ENCODE measurements at regions not wholly inside any gene's neighbourhood (a gene's known extent, or its start where the extent isn't known, plus 50 kb on each side); places are given as distances from the start of the nearest gene placed in this dataset.

DNA sequence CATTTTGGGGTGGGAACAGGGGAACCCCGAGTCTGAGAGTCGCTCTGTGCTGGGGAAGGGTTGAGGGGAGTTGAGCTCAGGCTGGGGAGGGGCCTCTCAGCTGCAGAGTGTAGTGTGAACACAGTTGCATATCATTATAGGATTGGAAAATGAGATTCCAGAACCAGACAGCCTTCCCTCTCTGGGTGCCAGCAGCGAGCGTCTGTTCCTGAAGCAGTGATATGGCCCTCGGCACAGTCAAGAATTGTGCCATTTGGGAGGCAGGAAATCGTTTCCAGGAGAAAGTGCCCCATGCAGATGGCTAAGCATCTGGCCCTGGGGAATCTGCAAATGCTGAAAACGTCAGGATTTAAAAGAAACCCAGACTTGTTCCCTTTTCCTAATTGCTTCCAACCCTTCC is 70.4 kb upstream of the SFSWAP start:
- ATAC-seq (no peak), DNase-seq (no peak)
- H3K36me3 ChIP-seq, result no peaks in the 10 kb centered on the region
- TF ChIP-seq, protein P1, sequence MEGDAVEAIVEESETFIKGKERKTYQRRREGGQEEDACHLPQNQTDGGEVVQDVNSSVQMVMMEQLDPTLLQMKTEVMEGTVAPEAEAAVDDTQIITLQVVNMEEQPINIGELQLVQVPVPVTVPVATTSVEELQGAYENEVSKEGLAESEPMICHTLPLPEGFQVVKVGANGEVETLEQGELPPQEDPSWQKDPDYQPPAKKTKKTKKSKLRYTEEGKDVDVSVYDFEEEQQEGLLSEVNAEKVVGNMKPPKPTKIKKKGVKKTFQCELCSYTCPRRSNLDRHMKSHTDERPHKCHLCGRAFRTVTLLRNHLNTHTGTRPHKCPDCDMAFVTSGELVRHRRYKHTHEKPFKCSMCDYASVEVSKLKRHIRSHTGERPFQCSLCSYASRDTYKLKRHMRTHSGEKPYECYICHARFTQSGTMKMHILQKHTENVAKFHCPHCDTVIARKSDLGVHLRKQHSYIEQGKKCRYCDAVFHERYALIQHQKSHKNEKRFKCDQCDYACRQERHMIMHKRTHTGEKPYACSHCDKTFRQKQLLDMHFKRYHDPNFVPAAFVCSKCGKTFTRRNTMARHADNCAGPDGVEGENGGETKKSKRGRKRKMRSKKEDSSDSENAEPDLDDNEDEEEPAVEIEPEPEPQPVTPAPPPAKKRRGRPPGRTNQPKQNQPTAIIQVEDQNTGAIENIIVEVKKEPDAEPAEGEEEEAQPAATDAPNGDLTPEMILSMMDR (IDR thresholded peaks at IDR 0.05), result no peak
- H3K4me3 ChIP-seq, result no peak overlapping the region
- no peaks in the 10 kb centered on the region for H3K27me3 ChIP-seq
- intact Hi-C loops (cut with DNase I), result no loop called here
- H3K4me1 ChIP-seq, result no peaks in the 10 kb centered on the region
- H3K9me3 ChIP-seq, result no peaks in the 10 kb centered on the region
- H3K27ac ChIP-seq, result no peak overlapping the region

DNA sequence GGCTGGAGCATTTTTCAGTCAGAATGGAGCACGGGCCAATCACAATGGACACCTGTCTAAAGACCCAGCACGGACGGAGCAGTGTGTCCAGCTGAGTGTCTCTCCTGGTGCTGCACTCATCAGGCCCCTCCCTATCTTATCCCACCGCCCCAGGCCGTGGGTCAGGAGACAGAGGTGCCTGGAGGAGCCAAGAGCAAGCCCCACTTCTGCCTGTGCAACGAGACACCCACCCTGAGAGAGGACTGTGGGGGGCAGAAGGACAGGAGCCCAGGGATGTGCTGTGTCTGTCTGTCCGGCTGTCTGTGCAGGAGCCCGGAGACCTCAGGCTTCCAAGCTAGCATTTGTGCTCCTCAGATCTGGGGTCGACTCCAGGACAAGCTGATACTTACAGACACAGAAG is 69.6 kb upstream of the SFSWAP start:
- no peaks in the 10 kb centered on the region for H3K27me3 ChIP-seq
- TF ChIP-seq, protein P1 (IDR thresholded peaks at IDR 0.05), result no peak
- no peaks in the 10 kb centered on the region for H3K36me3 ChIP-seq
- no peaks in the 10 kb centered on the region for H3K4me1 ChIP-seq
- no peak overlapping the region for H3K27ac ChIP-seq
- no peak for DNase-seq
- no peaks in the 10 kb centered on the region for H3K9me3 ChIP-seq
- H3K4me3 ChIP-seq, result no peak overlapping the region
- intact Hi-C loops (cut with DNase I), result no loop called here
- ATAC-seq, result no peak

DNA sequence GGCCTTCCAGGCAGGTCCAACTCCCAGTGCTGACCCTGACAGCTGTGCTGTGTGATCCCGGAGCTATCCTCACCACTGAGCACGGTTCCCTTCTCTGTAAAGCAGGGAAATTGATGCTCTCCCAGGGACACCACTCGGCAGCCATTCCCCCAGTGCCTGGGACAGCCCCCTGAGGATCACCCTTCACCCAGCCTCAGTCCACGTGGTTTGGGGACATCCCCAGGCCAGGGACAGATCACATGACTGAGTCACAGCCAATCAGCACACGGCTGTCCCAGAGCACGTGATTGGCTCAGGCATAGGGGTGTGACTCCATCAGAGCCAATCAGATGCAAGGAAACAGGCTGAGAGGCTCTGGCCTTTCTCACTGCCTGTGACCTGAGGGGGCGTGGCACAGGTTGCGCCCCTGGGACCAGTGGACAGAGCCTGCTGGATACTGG is 68.8 kb upstream of the SFSWAP start:
- no peaks in the 10 kb centered on the region for H3K27me3 ChIP-seq
- no peaks in the 10 kb centered on the region for H3K9me3 ChIP-seq
- intact Hi-C loops (cut with DNase I), result no loop called here
- no peaks in the 10 kb centered on the region for H3K4me1 ChIP-seq
- no peaks in the 10 kb centered on the region for H3K36me3 ChIP-seq
- DNase-seq, result no peak
- no peak overlapping the region for H3K27ac ChIP-seq
- H3K4me3 ChIP-seq, result no peak overlapping the region
- ATAC-seq, result no peak
- TF ChIP-seq, protein P1 (IDR thresholded peaks at IDR 0.05), result no peak

DNA sequence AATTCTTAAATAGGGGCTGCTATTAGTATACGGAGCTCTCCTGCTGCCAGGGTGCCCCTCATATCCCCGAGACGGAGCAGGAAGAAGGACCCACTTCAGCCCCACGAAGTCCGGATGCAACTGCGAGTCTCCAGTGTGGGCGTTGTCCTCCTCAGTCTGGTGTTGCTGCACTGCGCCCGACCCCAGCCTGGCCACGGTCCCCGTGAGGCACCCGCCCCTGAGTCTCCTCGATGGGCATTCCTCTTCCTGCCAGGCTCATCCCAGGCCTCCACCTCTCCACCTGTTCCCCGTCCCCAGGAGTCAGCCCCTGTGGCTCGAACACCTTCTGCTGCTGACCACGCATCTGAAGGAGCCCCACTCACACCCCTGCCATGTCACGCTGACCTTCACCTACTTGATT is 68.1 kb upstream of the SFSWAP start:
- intact Hi-C loops (cut with DNase I), result no loop called here
- TF ChIP-seq, protein P1 (IDR thresholded peaks at IDR 0.05), result no peak
- DNase-seq, result no peak
- Histone ChIP-seq H3K36me3 (no peaks in the 10 kb centered on the region), H3K4me1 (no peaks in the 10 kb centered on the region), H3K27ac (no peak overlapping the region), H3K27me3 (no peaks in the 10 kb centered on the region), H3K9me3 (no peaks in the 10 kb centered on the region), H3K4me3 (no peak overlapping the region)
- no peak for ATAC-seq

DNA sequence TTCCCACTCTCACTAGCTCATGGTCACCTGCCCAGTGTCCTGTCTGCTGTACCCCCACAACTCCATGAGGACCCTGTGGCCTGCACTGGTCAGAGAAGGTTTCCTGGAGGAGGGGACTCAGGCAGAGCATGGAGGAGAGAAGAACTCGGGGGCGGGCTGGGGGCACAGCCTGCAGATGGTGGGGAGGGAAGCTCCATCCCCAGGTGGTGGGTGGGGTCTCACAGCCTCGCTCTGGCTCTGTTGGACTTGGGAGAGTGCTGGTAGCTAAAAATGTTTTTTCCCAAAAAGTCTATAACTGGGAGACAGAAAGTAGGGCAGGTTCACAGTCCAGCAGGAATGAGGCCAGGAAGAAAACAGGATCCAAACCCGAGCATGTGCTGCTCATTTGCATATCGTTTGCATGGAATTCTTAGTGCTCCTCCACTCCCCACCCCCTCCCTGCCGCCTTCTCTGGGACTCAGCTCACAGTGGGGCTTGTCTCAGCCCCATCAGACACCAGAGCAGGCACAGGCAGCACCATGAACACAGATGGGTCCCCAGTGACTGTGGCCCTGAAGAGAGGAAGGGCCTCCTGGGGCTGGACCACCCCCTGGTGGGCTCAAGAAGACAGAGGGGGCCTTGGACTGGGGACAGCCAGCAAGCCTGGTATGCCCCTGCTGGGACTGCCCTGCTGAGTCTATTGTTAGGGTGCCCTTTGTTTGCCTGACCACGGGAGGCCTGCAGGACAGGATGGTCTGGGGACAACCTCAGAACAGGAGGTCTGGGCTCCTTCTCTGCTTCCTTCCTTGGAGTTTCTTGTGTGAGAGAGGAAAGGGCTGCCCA is 67.0 kb upstream of the SFSWAP start:
- no peaks in the 10 kb centered on the region for H3K27me3 ChIP-seq
- ATAC-seq (no peak), DNase-seq (no peak)
- H3K27ac ChIP-seq, result no peak overlapping the region
- H3K4me3 ChIP-seq, result no peak overlapping the region
- intact Hi-C loops (cut with DNase I), result no loop called here
- H3K9me3 ChIP-seq, result no peaks in the 10 kb centered on the region
- TF ChIP-seq, protein P1 (IDR thresholded peaks at IDR 0.05), result no peak
- no peaks in the 10 kb centered on the region for H3K36me3 ChIP-seq
- H3K4me1 ChIP-seq, result no peaks in the 10 kb centered on the region
